HG03066 (cell line): ENCODE measurements at regions not wholly inside any gene's neighbourhood (a gene's known extent, or its start where the extent isn't known, plus 50 kb on each side); places are given as distances from the start of the nearest gene placed in this dataset.

Experiments used
- ATAC-seq: cut with Tn5 transposase; IDR thresholded peaks from one replicate; pipeline ENCODE4 v1.9.1; 2021; ENCODE audit warnings: low read depth; ENCODE audit not compliant: unreplicated experiment

DNA sequence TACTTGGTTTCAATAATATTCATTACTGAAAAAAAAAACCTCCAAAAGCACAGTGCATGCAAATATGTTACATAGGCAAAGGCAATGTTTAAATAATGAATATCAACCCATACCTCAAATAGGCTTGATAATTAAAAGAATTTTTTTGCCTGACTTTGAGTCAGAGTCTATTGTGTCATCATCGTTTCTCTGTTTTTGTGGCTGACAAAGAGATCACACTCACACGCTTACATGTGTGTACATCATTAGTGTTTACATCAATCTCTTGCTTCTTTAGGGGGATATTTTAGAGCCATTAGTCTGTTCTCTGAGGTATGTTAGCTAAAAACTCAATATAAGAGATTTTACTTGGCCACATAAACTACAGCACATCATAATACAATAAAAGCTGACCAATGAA, 150.3 kb upstream of the MMADHC start:
- ATAC-seq = no peak

GRCh38 chr2:149735237-149735958, 147.8 kb upstream of the MMADHC start:
- ATAC-seq = no peak

DNA sequence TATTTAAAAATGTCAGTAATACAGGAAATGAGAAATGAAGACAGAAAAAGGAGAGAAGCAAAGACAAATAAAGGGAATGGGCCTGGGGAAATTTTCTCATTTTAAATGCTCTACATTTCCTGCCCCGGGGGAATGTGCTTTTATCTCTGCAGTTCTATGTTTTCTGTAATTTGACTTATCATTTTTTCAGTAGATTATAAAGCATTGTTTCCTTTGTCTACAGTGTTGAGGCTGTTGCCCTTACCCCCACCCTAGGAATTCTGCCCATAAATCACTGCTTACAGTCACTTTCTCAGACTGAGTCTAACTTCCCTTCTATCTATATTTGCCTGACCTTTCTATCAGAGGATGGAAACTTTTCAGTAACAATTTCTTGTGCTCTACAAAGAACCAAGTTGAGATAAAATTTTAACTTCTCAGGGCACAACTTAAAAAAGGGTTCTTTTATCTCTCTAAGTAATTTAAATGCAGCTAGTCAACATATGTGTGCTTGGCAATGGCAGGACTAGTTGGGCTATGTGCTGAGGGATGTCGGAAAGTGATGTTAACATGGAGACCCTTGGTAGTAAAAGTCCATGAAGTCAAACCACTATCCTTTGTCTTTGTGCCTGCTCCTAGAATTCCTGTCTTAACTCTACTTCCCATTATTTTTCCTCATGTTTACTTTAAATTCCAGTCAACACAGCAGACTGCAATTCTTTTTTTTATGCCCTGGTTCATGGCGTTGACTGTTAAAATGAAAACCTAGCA, 146.5 kb upstream of the MMADHC start:
- no peak for ATAC-seq

GRCh38 chr2:149732730-149733290, 145.2 kb upstream of the MMADHC start:
- ATAC-seq = no peak

GRCh38 chr2:149732001-149732685, 144.6 kb upstream of the MMADHC start:
- ATAC-seq = no peak

GRCh38 chr2:149731079-149731478, 143.5 kb upstream of the MMADHC start:
- no peak for ATAC-seq

GRCh38 chr2:149729586-149729985, 142.0 kb upstream of the MMADHC start:
- ATAC-seq = no peak

GRCh38 chr2:149727927-149728326, 140.4 kb upstream of the MMADHC start:
- no peak for ATAC-seq

DNA sequence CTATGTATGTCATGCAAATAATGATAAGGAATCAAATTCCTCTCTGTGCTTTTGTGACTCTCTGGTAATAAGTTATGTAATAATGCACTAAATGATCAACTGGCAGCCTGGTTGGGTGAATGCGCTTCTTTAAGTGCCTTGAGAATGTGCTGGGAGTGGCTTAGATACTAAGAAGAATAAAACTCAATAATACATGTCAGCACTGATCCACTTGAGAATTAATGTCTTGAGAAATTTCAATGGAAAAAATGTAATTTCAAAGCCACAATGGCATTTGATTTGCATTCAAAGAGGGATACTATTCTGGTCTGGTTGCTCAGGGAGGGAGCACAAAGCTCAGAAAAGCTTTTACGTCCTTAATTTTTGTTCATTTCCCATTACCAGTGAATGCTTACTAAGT, 137.7 kb upstream of the MMADHC start:
- no peak for ATAC-seq

- ATAC-seq = no peak
Observed at GRCh38 chr2:149724091-149724490, 136.5 kb upstream of the MMADHC start.

DNA sequence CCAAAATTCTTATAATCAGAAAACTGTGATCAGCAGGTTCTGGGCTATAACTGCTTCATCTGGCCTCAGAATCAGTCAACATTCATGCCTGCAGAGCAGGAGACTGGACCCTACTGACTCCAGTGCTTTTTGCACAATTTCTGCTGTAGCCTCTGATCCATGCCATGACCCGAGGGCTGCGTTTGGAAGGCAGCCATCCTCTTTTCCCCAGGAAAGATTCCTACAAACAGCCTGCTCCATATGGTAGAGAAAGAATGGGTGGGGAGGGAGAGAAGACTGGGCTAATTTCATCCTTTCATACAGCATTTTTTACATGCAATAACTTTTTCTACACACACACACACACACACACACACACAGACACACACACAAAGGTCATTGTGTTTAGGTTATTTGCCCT, 133.0 kb upstream of the MMADHC start:
- no peak for ATAC-seq

- ATAC-seq = no peak
Observed at GRCh38 chr2:149719695-149720094, 132.1 kb upstream of the MMADHC start.

GRCh38 chr2:149716687-149717086, 129.1 kb upstream of the MMADHC start:
- ATAC-seq = no peak

DNA sequence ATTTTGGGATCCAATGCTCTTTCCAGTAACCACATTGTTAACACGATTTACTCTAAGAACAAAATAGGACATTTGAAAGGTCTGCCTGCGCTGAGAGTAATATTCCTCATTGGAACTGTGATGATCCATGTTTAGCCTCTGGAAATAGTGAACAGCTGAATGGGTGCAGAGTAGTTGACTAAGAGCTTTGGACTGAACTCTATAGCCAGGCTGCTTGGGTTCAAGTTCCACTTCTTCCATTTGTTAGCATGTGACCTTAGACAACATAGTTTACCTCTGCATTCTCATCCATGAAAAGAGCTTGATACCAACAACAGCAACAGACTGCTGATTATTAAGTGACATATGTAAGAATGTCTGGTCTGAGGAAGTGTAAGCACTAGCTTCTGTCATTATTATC, 128.3 kb upstream of the MMADHC start:
- no peak for ATAC-seq

- peak; percentile 74 for ATAC-seq
Observed at GRCh38 chr2:149715005-149715592, 127.5 kb upstream of the MMADHC start.

GRCh38 chr2:149709496-149710263, 122.1 kb upstream of the MMADHC start:
- no peak for ATAC-seq

DNA sequence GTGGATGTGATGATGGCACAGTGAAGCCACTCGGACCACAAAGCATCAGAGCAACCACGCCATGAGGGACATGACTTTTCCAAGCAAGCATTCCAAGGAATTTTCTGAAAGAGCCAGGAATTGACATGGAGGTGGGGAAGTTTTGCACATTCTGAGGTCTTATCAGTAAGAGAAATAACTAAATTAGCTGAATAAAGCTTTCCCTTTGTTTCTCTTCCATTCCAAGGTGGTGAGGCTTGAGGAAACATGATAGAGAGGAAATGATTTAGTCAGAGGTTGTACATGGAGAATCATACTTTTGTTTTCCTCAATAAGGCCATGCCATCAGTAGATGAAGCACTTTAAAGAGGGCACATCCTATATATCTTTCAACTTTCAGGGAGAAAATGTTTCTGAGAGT, 115.7 kb upstream of the MMADHC start:
- ATAC-seq = no peak

GRCh38 chr2:149702571-149702970, 115.0 kb upstream of the MMADHC start:
- no peak for ATAC-seq

DNA sequence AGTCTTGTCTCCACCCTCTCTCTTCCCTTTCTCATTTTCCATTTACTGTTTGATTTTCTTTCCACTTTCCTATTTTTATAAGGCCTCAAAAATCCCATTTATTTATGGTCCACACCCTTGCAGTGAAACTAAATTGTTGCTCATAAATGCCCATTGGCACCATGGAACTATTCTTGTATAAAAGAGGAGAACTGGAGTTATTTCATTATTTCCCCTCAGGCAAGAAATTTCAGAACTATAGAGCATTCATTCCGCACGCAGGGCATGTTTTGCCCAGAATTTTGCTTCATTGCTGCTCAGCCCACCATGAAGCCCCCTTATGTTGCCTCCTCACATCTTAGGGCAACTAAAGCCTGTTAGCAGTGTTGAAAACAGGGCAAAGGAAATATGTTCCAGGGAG, 113.7 kb upstream of the MMADHC start:
- no peak for ATAC-seq

DNA sequence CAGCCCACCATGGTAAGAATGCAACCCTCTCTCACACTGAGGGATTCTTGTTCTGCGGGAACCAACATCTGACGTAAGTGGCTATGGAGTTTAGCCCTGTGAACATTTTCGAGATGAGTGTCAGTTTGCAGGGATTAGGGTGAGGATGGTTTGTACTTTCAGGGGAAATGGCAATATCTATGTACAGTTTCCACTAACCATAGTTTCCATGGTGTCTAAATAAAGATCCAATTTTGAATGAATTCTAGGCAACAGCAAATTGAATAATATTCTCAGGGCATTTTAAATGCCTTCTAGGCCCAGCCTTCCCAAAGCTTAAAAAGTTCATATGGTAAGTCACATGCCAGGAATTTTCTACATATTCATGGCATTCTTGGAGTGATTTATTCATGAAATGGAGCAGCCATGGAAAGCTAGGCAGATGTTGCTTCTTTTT, 105.4 kb upstream of the MMADHC start:
- ATAC-seq = no peak
